ENCODE measurements at regions not wholly inside any gene's neighbourhood (a gene's known extent, or its start where the extent isn't known, plus 50 kb on each side); places are given as distances from the start of the nearest gene placed in this dataset.

GRCh38 chr13:97100821-97101220, 106.5 kb upstream of the OXGR1 start:
- no peak for DNase-seq (ENCODE audit: low read depth)
- TF ChIP-seq, protein P1, sequence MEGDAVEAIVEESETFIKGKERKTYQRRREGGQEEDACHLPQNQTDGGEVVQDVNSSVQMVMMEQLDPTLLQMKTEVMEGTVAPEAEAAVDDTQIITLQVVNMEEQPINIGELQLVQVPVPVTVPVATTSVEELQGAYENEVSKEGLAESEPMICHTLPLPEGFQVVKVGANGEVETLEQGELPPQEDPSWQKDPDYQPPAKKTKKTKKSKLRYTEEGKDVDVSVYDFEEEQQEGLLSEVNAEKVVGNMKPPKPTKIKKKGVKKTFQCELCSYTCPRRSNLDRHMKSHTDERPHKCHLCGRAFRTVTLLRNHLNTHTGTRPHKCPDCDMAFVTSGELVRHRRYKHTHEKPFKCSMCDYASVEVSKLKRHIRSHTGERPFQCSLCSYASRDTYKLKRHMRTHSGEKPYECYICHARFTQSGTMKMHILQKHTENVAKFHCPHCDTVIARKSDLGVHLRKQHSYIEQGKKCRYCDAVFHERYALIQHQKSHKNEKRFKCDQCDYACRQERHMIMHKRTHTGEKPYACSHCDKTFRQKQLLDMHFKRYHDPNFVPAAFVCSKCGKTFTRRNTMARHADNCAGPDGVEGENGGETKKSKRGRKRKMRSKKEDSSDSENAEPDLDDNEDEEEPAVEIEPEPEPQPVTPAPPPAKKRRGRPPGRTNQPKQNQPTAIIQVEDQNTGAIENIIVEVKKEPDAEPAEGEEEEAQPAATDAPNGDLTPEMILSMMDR (conservative IDR thresholded peaks at IDR 0.05; ENCODE audit: low read depth, low read length), result no peak
- H3K4me3 ChIP-seq (ENCODE audit: low read depth, low read length), result no peak overlapping the region

DNA sequence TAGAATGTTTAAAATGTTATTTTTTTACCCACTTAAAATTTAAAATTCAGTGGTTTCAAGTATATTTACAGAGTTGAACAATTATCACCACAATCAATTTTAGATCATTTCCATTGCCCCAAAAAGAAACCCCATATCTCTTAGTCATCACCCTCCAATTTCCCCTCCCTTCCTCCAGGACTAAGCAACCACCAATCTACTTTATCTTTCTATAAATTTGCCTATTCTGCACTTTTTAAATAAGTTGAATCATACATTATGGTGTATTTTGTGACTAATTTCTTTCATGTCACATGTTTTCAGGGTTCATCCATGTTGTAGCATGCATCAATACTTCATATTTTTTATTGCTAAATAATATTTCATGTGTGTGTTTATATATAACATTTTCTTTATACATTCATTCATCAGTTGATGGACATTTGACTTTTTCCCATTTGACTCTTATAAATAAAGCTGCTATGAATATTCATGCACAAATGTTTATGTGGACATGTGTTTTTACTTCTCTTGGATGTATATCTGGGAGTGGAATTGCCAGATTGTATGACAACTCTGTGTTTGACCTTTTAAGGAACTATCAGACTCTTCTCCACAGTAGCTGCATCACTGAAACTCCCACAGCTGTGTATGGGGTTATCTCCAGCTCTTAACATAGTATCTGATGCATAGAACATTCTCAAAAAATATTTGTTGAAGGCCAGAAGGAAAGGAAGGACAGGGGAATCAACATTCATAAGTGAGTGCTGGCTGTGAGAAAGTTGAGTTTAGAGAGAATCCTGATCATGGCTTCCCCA, 107.8 kb upstream of the OXGR1 start:
- DNase-seq (ENCODE audit: low read depth), result no peak
- TF ChIP-seq, protein P1 (conservative IDR thresholded peaks at IDR 0.05; ENCODE audit: low read depth, low read length), result no peak

GRCh38 chr13:97106323-97106722, 112.0 kb upstream of the OXGR1 start:
- H3K4me3 ChIP-seq (ENCODE audit: low read depth, low read length), result no peak overlapping the region
- no peak for DNase-seq (ENCODE audit: low read depth)
- TF ChIP-seq, protein P1 (conservative IDR thresholded peaks at IDR 0.05; ENCODE audit: low read depth, low read length), result no peak

More for the DNA sequence above, 107.8 kb upstream of the OXGR1 start:
- H3K4me3 ChIP-seq (ENCODE audit: low read depth, low read length), result no peak overlapping the region

GRCh38 chr13:97107815-97108529, 113.7 kb upstream of the OXGR1 start:
- no peak for DNase-seq (ENCODE audit: low read depth)

GRCh38 chr13:97108530-97108900, 113.6 kb upstream of the MBNL2 start:
- DNase-seq (ENCODE audit: low read depth), result peak; percentile 37
- no peak overlapping the region for H3K4me3 ChIP-seq (ENCODE audit: low read depth, low read length)
- TF ChIP-seq, protein P1 (conservative IDR thresholded peaks at IDR 0.05; ENCODE audit: low read depth, low read length), result no peak

More at GRCh38 chr13:97107815-97108529, 113.7 kb upstream of the OXGR1 start:
- H3K4me3 ChIP-seq (ENCODE audit: low read depth, low read length), result no peak overlapping the region
- TF ChIP-seq, protein P1 (conservative IDR thresholded peaks at IDR 0.05; ENCODE audit: low read depth, low read length), result no peak

- no peak overlapping the region for H3K4me3 ChIP-seq (ENCODE audit: low read depth, low read length)
- no peak for DNase-seq (ENCODE audit: low read depth)
- TF ChIP-seq, protein P1 (conservative IDR thresholded peaks at IDR 0.05; ENCODE audit: low read depth, low read length), result no peak
Measured at GRCh38 chr13:97109256-97109655, 112.9 kb upstream of the MBNL2 start.

All from choroid plexus epithelial cell (primary cell).